HG03460 (cell line): ENCODE measurements at regions not wholly inside any gene's neighbourhood (a gene's known extent, or its start where the extent isn't known, plus 50 kb on each side); places are given as distances from the start of the nearest gene placed in this dataset.

ENCODE experiments used
- ATAC-seq: cut with Tn5 transposase; IDR thresholded peaks from one replicate; pipeline ENCODE4 v1.9.1; 2021; ENCODE audit not compliant: unreplicated experiment

DNA sequence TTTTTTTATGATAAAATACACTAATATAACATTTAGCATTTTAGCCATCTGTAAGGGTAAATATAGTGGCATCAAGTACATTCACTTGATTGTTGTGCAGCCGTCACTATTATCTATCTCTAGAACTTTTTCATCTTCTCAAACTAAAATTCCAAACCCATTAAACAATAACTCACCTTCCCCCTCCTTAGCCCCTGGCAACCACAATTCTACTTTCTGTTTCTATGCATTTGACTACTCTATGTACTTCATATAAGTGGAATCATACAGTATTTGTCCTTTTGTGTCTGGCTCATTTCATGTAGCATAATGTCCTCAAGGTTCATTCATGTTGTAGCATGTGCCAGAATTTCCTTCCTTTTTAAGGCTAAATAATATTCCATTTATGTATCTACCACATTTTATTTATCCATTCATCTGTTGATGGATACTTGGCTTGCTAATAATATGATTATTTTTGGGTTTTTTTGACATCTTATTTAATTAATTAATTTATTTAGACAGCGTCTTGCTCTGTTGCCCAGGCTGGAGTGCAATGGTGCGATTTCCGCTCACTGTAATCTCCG, 69.6 kb upstream of the MACF1 start:
- no peak for ATAC-seq

DNA sequence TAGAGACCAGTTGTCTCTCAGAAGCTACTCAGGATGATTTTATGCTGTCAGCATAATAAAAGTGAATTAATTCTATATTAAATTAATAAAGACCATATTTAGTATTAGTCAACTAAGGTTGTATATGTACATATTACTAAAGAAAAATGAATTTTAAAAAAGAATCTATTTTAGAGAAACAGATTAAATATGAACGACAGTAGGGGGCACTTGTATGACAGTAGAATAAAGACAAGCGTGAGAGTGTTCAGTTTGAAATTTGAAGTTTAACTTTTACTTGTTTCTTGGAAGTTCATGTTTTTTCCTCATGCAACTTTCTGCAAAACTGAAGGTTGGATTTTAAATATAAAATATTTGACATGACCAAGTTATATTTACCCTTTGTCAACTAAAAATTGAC, 67.9 kb upstream of the MACF1 start:
- no peak for ATAC-seq

DNA sequence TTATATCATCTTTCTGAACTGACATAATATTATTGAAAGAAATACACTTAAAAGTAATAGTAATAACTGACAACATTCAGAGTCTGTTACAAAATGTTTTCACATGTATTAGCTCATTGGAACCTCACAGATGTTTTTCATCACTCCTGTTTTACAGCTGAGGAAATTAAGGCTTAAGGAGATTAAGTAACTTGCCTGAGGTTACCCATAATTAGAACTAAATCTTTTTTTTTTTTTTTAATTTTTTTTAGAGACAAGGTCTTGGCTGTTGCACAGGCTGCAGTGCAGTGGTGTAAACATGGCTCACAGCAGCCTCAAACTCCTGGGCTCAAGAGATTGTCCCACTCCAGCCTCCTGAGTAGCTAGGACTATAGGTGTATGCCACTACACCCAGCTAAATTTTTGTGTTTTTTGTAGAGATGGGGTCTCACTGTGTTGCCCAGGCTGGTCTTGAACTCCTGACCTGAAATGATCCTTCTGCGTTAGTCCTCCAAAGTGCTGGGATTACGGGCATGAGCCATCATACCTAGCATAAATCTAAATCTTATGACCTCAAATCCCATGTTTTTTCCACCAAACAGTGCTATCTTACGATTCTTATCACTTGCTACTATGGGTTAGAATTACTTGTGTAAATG, 64.7 kb upstream of the MACF1 start:
- ATAC-seq, result no peak

DNA sequence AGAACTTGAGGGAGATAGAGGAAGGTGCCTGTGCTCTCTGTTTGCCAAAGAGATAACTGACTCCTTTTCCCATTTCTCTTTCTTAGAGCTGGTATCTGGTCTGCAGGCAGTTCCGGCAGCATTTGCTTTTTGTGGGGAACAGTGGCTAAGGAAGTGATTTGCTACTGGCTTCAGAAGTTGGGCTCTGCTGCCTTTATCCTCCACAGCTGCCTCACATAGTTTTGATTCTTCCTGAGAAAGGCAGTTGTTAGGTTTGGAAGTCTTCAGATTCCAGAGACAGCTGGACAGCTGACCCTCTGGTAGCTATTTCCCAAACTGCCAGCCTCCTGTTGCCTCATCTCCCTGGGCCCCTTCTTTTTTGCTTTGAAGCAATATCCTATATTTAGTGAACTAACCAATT, 62.6 kb upstream of the MACF1 start:
- no peak for ATAC-seq

DNA sequence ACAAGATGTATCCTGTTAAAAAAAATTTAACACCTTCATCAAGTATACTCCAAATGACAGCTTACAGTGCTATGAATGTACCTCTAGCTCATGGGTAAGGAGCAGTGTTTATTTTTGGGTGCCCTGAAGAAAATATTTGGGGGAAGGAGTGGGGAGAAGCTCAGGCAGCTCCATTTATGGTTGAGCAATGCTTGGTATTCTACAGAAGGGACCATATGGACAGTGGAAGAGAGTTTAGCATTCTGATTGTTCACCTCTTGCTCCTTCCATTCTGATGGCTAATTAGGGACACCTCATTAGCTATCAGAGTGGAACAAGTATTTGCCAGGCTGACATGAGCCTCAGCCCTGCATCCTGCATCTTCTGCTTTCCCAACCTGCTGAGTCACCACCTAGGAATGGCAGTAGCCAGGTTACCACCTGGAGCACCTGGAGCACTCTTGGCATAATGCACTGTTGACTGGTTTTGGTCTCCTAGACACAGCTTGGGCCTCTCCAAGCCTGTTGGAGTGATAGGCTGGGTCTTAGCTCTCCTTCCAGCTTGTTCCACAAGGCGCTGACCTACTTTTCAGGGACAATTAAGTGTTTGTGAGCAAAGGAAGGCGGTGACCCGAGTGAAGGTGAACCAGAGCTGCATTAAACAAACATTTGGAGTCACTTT, 62.0 kb upstream of the MACF1 start:
- no peak for ATAC-seq

DNA sequence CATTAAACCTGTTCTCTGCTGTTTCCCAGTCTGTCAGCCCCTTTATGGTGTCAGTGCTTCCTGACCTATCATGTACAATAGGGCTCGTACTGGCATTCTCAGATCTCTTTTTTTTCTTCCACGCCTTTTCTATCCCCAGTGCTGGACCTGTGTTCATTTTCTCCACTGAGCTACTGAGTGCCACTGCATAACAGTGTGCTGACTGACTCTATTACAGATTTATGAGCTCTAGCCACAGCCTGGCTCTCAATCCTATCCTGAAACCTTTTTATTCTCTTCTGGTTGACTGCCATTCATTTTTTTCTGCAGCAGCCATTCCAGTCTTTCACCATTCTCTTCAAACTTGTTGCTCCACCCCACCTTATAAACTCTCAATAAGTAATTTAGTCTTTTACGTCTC, 59.6 kb upstream of the MACF1 start:
- ATAC-seq, result no peak

DNA sequence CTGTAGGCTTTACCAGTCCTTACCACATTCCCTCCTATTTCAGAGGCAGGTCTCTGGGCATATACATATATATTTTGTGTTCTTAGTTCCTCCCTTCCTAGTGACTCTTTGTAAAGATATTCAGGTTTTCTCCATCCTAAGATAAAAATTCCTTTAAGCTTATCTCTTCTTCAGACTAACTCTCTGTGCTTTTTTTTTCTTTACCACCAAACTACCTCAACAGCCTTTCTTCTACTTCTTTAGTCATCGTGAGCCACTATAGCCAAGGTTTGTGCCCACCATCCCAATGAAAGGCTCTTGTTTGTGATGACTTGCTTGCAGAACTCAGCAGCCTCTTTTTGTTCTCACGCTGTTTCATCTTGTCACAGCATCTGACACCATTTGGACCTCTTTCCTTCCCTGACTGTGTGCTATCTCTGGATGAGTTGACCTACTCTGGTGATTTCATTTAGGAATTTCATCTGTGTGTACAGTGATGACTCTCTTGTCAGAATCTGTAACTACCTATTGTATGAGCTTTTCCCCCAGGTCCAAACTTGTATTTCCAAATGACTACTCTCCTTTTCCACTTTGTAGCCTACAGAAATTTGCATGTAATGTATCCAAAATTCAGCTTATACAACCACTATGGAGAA, 59.0 kb upstream of the MACF1 start:
- no peak for ATAC-seq

DNA sequence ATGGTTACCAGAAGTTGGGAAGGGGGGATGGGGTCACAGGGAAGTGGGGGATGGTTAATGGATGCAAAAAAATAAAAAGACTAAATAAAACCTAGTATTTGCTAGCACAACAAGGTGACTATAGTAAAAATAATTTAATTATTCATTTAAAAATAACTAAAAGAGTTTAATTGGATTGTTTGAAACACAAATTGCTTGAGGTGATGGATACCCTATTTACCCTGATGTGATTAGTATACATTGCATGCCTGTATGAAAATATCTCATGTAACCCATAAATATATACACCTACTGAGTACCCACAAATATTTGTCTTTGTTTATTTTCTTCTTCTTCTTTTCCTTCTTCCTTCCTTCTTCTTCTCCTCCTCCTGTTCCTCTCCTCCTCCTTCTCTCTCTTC, 57.8 kb upstream of the MACF1 start:
- ATAC-seq, result no peak

DNA sequence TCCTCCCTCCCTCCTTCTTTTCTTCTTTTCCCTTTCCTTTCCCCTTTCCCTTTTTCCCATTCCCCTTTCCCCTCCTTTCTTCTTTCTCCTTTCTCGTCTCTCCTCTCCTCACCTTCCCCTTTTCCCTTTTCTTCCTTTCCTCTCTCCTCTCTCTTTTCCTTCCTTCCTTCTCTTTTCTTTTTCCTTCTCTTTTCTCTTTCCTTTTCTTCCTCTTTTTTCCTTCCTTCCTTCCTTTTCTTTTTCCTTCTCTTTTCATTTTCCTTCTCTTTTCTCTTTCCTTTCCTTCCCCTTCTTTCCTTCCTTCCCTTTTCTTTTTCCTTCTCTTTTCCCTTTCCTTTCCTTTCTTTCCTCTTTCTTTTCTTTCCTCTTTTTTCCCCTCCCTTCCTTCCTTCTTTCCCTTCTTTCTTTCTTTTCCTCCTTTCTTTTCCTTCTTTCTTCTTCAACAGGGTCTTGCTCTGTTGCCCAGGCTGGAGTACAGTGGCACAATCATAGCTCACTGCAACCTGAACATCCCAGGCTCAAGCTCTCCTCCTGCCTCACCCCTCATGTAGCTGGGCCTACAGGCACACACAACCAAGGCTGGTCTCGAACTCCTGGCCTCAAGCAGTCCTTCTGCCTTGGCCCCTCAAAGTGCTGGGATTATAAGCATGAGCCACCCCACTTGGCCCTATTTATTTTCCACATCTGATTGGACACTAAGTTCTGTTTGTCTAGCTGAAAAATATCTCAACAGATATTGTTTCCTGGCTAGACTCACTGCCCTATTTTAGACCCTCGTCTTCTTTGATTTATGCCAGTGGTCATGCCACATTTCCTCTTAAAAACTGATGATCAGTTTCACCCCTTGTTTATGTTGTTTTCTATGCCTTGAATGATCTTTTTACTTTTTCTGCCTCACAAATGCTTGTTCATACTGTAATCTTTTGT, 57.1 kb upstream of the MACF1 start:
- no peak for ATAC-seq

DNA sequence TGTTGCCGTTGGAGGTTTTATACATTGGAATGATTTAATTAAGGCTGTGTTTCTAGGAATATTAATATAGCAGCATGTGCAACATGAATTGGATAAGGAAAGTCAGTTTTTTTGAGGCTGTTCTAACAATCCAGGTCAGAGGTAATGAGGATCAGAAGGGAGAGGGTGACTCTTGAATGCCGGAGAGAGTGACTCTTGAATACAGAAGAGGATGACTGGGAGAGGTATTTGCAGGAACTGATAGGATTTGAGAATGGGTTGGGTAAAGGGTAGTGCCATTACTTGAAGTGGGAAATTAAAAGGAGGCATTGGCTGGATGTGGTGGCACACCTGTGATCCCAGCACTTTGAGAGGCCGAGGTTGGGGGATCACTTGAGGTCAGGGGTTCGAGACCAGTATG, 55.6 kb upstream of the MACF1 start:
- ATAC-seq, result no peak

DNA sequence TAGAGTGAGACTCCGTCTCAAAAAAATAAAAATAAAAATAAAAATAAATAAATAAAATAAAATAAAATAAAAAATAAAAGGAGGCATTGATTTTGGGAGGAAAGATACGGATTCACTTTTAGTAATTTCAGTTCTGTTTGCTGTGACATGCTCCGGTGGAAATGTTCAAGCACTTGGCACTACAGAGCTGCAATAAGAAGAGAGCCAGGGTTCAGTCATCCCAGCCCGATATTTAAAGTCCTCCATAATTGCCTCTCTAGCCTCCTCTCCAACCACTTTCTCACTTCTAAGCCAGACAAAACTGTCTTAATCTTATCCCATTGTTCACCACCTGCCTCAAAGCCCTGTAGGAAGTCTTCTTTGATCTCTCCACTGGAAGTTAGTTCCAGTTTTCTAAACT, 55.0 kb upstream of the MACF1 start:
- ATAC-seq, result no peak

DNA sequence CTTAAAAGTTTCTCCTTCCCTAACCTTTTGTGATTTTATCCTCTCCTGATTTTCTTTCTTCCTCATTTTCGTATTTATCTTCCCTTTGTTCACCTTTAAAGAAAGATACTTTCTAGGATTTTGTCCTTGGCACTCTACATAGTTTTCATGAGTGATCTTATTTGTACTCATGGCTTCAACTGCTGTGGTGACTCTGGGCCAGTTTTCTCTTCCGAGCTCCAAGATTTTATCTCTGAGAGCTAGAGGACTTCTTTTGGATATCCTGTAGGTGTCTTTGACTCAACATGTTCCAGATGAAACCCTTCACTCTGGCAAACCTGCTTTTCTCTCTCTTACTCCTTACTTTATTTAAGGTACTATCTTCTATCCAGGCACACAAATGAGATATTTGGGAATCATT, 53.7 kb upstream of the MACF1 start:
- no peak for ATAC-seq

DNA sequence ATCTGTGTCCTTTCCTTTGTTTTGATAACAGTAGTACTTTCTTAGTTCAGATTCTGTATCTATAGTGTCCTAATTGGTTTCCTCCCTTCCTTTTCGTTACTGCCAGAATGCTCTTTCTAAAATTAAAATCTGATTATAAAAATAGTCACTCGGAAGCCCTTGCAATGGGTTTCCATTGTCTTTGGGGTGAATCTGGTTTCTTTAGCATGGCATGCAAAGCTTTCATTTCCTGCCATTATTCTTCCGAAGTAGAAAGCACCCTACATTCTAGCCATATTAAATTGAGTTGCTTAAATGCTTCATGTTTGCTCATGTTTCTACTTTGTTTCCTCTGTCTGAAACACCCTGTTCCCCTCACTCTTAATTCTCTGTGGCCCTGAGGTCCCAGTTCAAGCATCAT, 53.2 kb upstream of the MACF1 start:
- no peak for ATAC-seq

DNA sequence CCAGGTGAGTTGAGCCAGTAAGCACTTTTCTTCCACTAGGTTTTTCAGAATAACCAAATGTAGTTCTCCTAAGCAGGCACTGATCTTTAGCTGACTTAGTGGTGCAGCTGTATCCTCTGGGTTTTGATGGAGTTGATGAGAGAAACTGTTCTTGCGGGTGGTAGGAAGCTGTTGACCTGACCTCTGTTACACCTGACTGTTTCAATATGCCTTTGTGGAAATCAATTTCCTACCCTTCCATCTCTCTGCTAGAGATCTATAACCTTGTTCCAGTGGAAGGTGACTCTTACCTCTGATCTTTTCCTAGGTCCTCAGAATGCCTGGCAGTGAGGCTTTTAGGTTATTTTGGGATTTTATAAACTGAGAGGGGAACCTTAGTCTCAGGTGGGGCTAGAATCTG, 51.6 kb upstream of the MACF1 start:
- ATAC-seq, result no peak

DNA sequence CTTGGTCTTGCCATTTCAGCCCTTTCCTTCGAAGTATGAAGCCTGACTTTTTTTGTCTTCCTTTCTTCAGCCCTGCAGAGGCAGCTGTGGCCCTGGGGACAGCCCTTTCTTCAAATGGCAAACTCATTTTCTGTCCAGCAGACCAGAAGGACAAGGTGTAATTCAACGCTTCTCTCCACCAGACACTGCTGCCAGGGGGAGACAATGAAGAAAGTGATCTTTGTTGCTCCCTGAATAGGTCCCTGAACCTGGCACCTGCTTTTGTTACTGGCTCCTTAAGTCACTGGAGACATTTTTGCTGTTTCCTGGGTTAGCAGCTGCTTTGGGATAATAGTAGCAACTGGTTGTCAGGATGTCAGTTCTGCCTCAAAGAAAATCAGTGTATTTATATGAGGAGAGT, 50.8 kb upstream of the MACF1 start:
- ATAC-seq, result no peak

DNA sequence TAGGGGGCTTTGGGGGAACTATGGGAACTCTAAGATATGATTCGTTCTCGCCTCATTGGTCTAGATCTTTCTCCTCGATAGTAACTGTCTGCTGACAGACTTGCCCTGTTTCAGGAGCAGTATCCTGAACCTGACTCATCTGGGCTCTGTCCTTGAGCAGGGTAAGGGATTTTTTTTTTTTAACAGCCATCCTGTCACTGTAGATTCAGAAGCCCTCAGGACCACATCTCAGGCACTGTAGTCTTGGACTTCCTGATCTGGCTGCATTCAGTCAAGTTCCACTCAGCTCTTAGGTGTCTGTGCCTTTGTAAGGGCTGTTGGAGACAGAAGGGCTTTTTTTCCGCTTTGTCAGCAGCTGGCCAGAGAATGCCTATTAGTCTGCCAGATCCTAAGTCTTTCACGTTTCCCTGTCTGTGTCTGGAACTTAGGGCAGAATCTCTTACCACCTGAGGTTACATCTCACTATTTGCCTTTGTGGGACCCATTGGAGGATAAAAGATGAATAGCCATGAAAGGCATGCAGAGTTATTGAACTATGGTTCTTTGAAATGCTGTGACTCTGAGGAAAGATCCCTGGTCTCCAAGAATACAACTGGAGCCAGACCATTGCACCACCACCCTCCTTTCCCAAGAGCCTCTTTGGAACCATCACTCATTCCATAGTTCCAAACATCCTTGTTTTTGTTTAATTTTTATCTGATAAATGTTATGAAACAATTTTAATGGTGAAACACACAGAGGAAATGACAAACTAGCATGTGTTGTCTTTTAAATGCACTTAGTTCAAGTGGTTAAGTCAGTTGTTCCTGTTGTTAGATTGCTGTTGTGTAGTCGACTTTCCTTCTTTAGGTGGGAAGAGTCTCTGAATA, 49.7 kb upstream of the MACF1 start:
- no peak for ATAC-seq
